ENCODE measurements at regions not wholly inside any gene's neighbourhood (a gene's known extent, or its start where the extent isn't known, plus 50 kb on each side); places are given as distances from the start of the nearest gene placed in this dataset.

DNA sequence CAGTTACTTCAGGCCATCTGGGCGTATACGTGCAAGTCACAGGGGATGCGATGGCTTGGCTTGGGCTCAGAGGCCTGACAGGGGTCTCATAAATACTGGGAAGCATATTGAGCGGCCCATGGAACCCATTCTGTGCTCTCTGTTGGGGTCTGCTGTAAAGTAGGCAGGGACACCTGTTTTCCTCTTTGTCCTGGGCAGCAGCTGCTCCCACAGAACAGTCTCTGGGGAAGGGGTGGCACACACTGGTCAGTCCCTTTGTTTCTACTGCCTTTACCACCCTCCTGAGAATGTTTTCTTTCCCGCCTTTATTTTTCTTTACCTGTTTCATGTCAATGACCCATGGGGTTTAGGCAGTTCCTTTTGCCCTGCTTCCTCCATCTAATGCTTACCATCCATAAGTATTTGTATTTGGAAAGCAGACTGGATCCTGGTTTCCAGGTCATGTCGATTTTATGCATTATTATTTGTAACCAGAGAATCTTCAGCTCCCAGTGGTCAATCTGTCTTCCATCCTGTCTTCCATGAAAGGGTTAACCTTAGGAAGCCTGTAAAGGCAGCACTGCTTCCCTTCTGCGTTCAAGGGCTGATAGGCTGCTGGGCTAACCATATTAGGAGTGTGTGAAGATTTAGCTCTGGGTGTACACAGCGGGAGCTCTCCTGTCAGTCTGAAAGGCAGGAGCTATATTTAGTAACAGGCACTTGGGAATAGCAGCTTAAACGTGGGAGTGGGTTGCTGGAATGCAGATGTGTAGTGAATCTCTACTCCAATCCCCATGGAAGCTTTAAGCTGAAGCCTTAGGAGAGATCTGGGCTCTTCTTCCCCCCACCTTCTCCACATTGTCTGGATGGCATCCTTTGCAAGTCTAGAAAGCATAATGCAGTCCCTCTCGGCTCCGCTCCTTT lies 124.0 kb downstream of the DYRK2 start:
- no peaks in the 10 kb centered on the region for H3K27me3 Mint-ChIP-seq (ENCODE audit: low read depth, poor library complexity)
- H3K4me3 Mint-ChIP-seq, result peak overlapping the region; percentile 69
- peak; percentile 52 for DNase-seq
- peak overlapping the region; percentile 98 for H3K27ac Mint-ChIP-seq
- H3K4me1 Mint-ChIP-seq, result peaks cover 36% of the 10 kb centered on the region
- TF ChIP-seq, protein P1, sequence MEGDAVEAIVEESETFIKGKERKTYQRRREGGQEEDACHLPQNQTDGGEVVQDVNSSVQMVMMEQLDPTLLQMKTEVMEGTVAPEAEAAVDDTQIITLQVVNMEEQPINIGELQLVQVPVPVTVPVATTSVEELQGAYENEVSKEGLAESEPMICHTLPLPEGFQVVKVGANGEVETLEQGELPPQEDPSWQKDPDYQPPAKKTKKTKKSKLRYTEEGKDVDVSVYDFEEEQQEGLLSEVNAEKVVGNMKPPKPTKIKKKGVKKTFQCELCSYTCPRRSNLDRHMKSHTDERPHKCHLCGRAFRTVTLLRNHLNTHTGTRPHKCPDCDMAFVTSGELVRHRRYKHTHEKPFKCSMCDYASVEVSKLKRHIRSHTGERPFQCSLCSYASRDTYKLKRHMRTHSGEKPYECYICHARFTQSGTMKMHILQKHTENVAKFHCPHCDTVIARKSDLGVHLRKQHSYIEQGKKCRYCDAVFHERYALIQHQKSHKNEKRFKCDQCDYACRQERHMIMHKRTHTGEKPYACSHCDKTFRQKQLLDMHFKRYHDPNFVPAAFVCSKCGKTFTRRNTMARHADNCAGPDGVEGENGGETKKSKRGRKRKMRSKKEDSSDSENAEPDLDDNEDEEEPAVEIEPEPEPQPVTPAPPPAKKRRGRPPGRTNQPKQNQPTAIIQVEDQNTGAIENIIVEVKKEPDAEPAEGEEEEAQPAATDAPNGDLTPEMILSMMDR (IDR thresholded peaks at IDR 0.05), result no peak
- H3K36me3 Mint-ChIP-seq (ENCODE audit: low read depth), result peaks cover 4% of the 10 kb centered on the region
- peaks cover 33% of the 10 kb centered on the region for H3K9me3 Mint-ChIP-seq

- DNase-seq, result no peak
- TF ChIP-seq, protein P1 (IDR thresholded peaks at IDR 0.05), result no peak
- peak overlapping the region; percentile 73 for H3K4me3 Mint-ChIP-seq
- peaks cover 4% of the 10 kb centered on the region for H3K36me3 Mint-ChIP-seq (ENCODE audit: low read depth)
- no peaks in the 10 kb centered on the region for H3K27me3 Mint-ChIP-seq (ENCODE audit: low read depth, poor library complexity)
- peaks cover 36% of the 10 kb centered on the region for H3K4me1 Mint-ChIP-seq
- H3K9me3 Mint-ChIP-seq, result peaks cover 36% of the 10 kb centered on the region
- peak overlapping the region; percentile 98 for H3K27ac Mint-ChIP-seq
These were observed 125.4 kb downstream of the DYRK2 start for GRCh38 chr12:67773896-67774295.

DNA sequence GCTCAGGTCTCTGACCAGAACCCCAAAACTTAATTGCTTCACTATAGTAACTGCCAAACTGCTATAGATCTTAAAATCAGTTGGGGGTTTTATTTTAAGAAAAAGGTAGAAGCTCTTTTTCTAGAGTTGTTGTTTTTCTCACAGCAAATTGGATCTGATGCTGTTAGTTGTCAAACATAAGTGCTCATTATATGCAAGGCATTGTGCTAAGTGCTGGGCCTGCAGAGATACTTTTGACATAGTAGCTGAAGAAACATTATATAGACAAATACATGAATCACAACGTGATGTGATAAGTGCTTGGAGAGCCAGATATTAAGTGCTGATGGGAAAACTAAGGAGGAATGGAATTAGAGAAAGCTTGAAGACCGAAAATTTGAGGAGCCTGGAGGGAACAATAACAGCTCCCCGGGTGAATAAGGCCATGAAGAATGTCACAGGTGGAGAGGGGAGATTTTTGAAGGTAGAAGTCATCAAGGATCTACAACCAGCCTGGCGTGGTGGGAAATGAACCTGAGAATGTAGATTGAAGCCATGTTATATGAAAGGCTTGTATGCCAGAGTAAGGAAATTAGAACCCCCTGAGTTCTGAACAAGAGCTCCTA lies 126.5 kb downstream of the DYRK2 start:
- no peak for DNase-seq
- H3K36me3 Mint-ChIP-seq (ENCODE audit: low read depth), result peaks cover 4% of the 10 kb centered on the region
- TF ChIP-seq, protein P1 (IDR thresholded peaks at IDR 0.05), result no peak
- no peaks in the 10 kb centered on the region for H3K27me3 Mint-ChIP-seq (ENCODE audit: low read depth, poor library complexity)
- H3K9me3 Mint-ChIP-seq, result peaks cover 33% of the 10 kb centered on the region
- no peak overlapping the region for H3K27ac Mint-ChIP-seq
- H3K4me3 Mint-ChIP-seq, result no peak overlapping the region
- peaks cover 36% of the 10 kb centered on the region for H3K4me1 Mint-ChIP-seq

DNA sequence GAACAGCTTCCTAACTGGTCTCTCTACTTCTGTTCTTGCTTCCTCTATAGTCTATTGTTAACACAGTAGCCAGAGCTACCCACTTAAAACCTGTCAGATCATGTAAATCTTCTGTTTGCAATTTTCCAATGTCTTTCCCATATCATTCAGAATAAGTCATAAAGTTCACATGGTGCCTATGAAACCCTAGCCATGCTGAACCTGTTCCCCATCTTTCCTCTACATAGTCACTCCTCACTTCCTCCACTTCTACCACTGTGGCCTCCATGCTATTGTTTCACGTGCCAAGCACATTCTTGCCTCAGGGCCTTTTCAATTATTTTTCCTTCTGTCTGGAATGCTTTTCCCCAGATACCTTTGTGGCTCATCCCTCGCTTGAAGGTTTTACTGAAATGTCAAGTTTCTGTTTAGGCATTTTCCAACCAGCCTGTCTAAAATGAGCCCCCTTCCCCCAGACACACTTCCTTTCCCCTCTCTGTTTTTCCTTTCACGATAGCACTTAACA lies 132.1 kb downstream of the DYRK2 start:
- Mint-ChIP-seq H3K27me3 (ENCODE audit: low read depth, poor library complexity) (no peaks in the 10 kb centered on the region), H3K27ac (no peak overlapping the region), H3K9me3 (peaks cover 12% of the 10 kb centered on the region), H3K4me1 (peaks cover 5% of the 10 kb centered on the region), H3K4me3 (no peak overlapping the region), H3K36me3 (ENCODE audit: low read depth) (peaks cover 4% of the 10 kb centered on the region)
- TF ChIP-seq, protein P1 (IDR thresholded peaks at IDR 0.05), result no peak
- no peak for DNase-seq

DNA sequence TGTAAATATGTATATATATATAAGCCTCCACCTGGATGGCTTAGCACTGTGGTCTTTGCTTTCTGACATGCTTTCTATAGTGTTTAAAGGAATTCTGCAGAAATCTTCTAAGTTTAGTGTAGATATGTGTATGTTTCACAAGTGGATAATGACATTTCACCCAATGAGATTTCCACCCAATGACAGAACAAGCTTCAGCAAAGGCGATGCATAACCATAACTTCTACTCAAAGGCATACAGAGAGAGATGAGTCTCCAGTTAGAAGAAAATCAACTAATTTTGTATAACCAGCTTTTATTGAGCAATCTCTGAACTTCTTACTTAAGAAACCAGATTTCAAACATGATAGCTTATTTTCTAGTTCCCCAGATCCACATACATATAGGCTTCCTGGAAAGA lies 134.0 kb downstream of the DYRK2 start:
- peaks cover 11% of the 10 kb centered on the region for H3K4me1 Mint-ChIP-seq
- H3K36me3 Mint-ChIP-seq (ENCODE audit: low read depth), result no peaks in the 10 kb centered on the region
- no peak overlapping the region for H3K27ac Mint-ChIP-seq
- no peak overlapping the region for H3K4me3 Mint-ChIP-seq
- no peak for DNase-seq
- peaks cover 3% of the 10 kb centered on the region for H3K9me3 Mint-ChIP-seq
- no peaks in the 10 kb centered on the region for H3K27me3 Mint-ChIP-seq (ENCODE audit: low read depth, poor library complexity)
- TF ChIP-seq, protein P1 (IDR thresholded peaks at IDR 0.05), result no peak

Measured in nephron progenitor cell (in vitro differentiated cells).